HCT116 (cell line): ENCODE measurements at regions not wholly inside any gene's neighbourhood (a gene's known extent, or its start where the extent isn't known, plus 50 kb on each side); places are given as distances from the start of the nearest gene placed in this dataset.

Experiments used
- ATAC-seq: fragments of 200-7000 bp; cut with Tn5 transposase; 2 replicates; pipeline ENCODE4 v1.9.1; 2020; ENCODE audit warnings: mild to moderate bottlenecking, moderate library complexity
- BruUV-seq: library from RNA; stranded (reverse); fragments of 400-500 nt; replicated peaks from 2 replicates; lab custom pipeline; 2021; lab: Mats Ljungman, UMichigan
- CTCF ChIA-PET: fragments of 300-600 bp; sonication (Branson Sonifier 250); formaldehyde crosslinking; loops from one replicate; lab custom pipeline; 2021; ENCODE audit warnings: antibody characterized with exemption; lab: Charles Lee
- POLR2A ChIA-PET: fragments of 300-600, 350-600 bp; sonication (Branson Sonifier 250); formaldehyde crosslinking; loops from one replicate; lab custom pipeline; 2021; ENCODE audit warnings: antibody characterized with exemption; lab: Charles Lee
- RAD21 ChIA-PET, 2 experiments: fragments of 300-600 bp; sonication (Branson Sonifier 250); formaldehyde crosslinking; loops; one replicate each; lab custom pipeline; 2023; ENCODE audit warnings: low total read pairs in 2 of 2; ENCODE audit not compliant: uncharacterized antibody in 2 of 2, unreplicated experiment in 2 of 2, low non-redundant PET in 1 of 2; lab: Charles Lee
- DNase-seq: peaks from one replicate; pipeline ENCODE4 v3.0.0-alpha.2; 2010; ENCODE audit warnings: low read depth, low spot score
- H2AFZ ChIP-seq: fragments of 200-600 bp; shearing (Covaris generic), sonication (generic); 2 replicates; pipeline ENCODE4 v1.6.1; 2017; ENCODE audit warnings: low read depth, mixed run types, mixed read lengths, antibody characterized with exemption, low read length; ENCODE audit not compliant: poor library complexity, severe bottlenecking
- H3K27ac ChIP-seq: 2 replicates; pipeline ENCODE4 v1.5.1; 2012; ENCODE audit warnings: low read depth, low read length
- H3K27me3 ChIP-seq: fragments of 200-600 bp; sonication (generic); 2 replicates; pipeline ENCODE4 v1.6.1; 2016; ENCODE audit warnings: mixed run types, low read length, mixed read lengths; ENCODE audit not compliant: insufficient read depth
- H3K36me3 ChIP-seq, 2 experiments: fragments of 200-500 bp in 1 of 2; fragments of 200-600 bp in 1 of 2; sonication (Bioruptor generic) in 1 of 2; sonication (generic) in 1 of 2; 2 replicates each; pipeline versions ENCODE4 v1.5.1 to v1.6.1; 2014 to 2016; ENCODE audit warnings: low read length in 2 of 2, inconsistent platforms in 1 of 2, mixed read lengths in 1 of 2, mixed run types in 1 of 2; ENCODE audit not compliant: insufficient read depth in 2 of 2, control insufficient read depth in 1 of 2
- H3K4me1 ChIP-seq, 2 experiments: fragments of 200-600 bp in 1 of 2; sonication (generic) in 1 of 2; 2 replicates each; pipeline versions ENCODE4 v1.5.1 to v1.6.1; 2012 to 2017; ENCODE audit warnings: low read length in 2 of 2, inconsistent platforms in 1 of 2, mild to moderate bottlenecking in 1 of 2, mixed read lengths in 1 of 2, mixed run types in 1 of 2, moderate library complexity in 1 of 2; ENCODE audit not compliant: insufficient read depth in 2 of 2, control insufficient read depth in 1 of 2
- H3K4me2 ChIP-seq: fragments of 200-600 bp; sonication (generic); 2 replicates; pipeline ENCODE4 v1.6.1; 2017; ENCODE audit warnings: mixed run types, low read length, mixed read lengths
- H3K4me3 ChIP-seq, 2 experiments: fragments of 200-600 bp in 1 of 2; sonication (generic) in 1 of 2; replicated peaks in 1 of 2; 2 replicates each; pipeline ENCODE4 v1.5.1; 2011 to 2016; ENCODE audit warnings: low read length in 2 of 2, control low read depth in 1 of 2, low read depth in 1 of 2, mild to moderate bottlenecking in 1 of 2, mixed read lengths in 1 of 2, mixed run types in 1 of 2
- H3K79me2 ChIP-seq: fragments of 200-600 bp; sonication (generic); 2 replicates; pipeline ENCODE4 v1.6.1; 2017; ENCODE audit warnings: mild to moderate bottlenecking, mixed run types, low read length, moderate library complexity, mixed read lengths; ENCODE audit not compliant: insufficient read depth
- H3K9ac ChIP-seq: fragments of 200-600 bp; sonication (generic); 2 replicates; pipeline ENCODE4 v1.6.1; 2016; ENCODE audit warnings: low read length, mixed read lengths
- H3K9me2 ChIP-seq: fragments of 200-600 bp; sonication (generic), shearing (Covaris generic); 2 replicates; pipeline ENCODE4 v1.6.1; 2017; ENCODE audit warnings: mixed run types, mild to moderate bottlenecking, moderate library complexity; ENCODE audit not compliant: insufficient read depth
- H3K9me3 ChIP-seq, 2 experiments: fragments of 200-500 bp in 1 of 2; fragments of 200-600 bp in 1 of 2; sonication (Bioruptor generic) in 1 of 2; sonication (generic) in 1 of 2; 2 replicates each; pipeline ENCODE4 v1.6.1; 2014 to 2017; ENCODE audit warnings: low read length in 2 of 2, mixed read lengths in 2 of 2, inconsistent platforms in 1 of 2, low read depth in 1 of 2, mild to moderate bottlenecking in 1 of 2, mixed run types in 1 of 2, moderate library complexity in 1 of 2; ENCODE audit not compliant: control insufficient read depth in 1 of 2, insufficient read depth in 1 of 2
- H4K20me1 ChIP-seq: fragments of 200-600 bp; sonication (generic), shearing (Covaris generic); 2 replicates; pipeline ENCODE4 v1.6.1; 2017; ENCODE audit warnings: mixed run types, mild to moderate bottlenecking, moderate library complexity; ENCODE audit not compliant: insufficient read depth
- ATF3 ChIP-seq: IDR thresholded peaks from 2 replicates; pipeline ENCODE4 v1.6.1; 2012
- CBX3 ChIP-seq: IDR thresholded peaks from 2 replicates; pipeline ENCODE4 v1.6.1; 2012; ENCODE audit warnings: low read depth
- CEBPB ChIP-seq: IDR thresholded peaks from 2 replicates; pipeline ENCODE4 v1.6.1; 2012; ENCODE audit warnings: low read depth
- EGR1 ChIP-seq: IDR thresholded peaks from 2 replicates; pipeline ENCODE4 v1.6.1; 2012; ENCODE audit warnings: low read depth
- EZH2 ChIP-seq: fragments of 200-600 bp; sonication (generic); IDR thresholded peaks from 2 replicates; pipeline ENCODE4 v1.6.1; 2017; ENCODE audit warnings: antibody characterized with exemption, mixed run types
- EZH2phosphoT487 ChIP-seq: fragments of 200-600 bp; IDR thresholded peaks from 2 replicates; pipeline ENCODE4 v1.6.1; 2018; ENCODE audit warnings: antibody characterized with exemption, borderline replicate concordance
- FOSL1 ChIP-seq: IDR thresholded peaks from 2 replicates; pipeline ENCODE4 v1.6.1; 2012; ENCODE audit warnings: low read depth
- JUND ChIP-seq: IDR thresholded peaks from 2 replicates; pipeline ENCODE4 v1.6.1; 2012
- POLR2A ChIP-seq: IDR thresholded peaks from 2 replicates; pipeline ENCODE4 v1.7.0; 2011; ENCODE audit warnings: borderline replicate concordance; ENCODE audit not compliant: insufficient read depth, insufficient read length; ENCODE audit errors: extremely low read depth
- POLR2AphosphoS5 ChIP-seq: IDR thresholded peaks from 2 replicates; pipeline ENCODE4 v1.6.1; 2011; ENCODE audit warnings: mild to moderate bottlenecking, low read depth, low read length, moderate library complexity
- RAD21 ChIP-seq: IDR thresholded peaks from 2 replicates; pipeline ENCODE4 v1.6.1; 2012; ENCODE audit warnings: low read depth, mild to moderate bottlenecking
- REST ChIP-seq: IDR thresholded peaks from 2 replicates; pipeline ENCODE4 v1.6.1; 2012; ENCODE audit warnings: low read depth
- SIN3A ChIP-seq: IDR thresholded peaks from 2 replicates; pipeline ENCODE4 v1.6.1; 2012; ENCODE audit warnings: low read depth
- TCF7L2 ChIP-seq: IDR thresholded peaks from 2 replicates; pipeline ENCODE4 v1.7.0; 2011; ENCODE audit warnings: borderline replicate concordance, inconsistent platforms; ENCODE audit not compliant: insufficient read depth, insufficient read length; ENCODE audit errors: extremely low read depth
- YY1 ChIP-seq: IDR thresholded peaks from 2 replicates; pipeline ENCODE4 v1.6.1; 2011; ENCODE audit warnings: low read length, low read depth, moderate library complexity, mild to moderate bottlenecking; ENCODE audit not compliant: insufficient replicate concordance; ENCODE audit errors: extremely low read depth
- ZBTB33 ChIP-seq: IDR thresholded peaks from 2 replicates; pipeline ENCODE4 v1.6.1; 2011; ENCODE audit warnings: mild to moderate bottlenecking, low read length, moderate library complexity; ENCODE audit not compliant: insufficient replicate concordance; ENCODE audit errors: extremely low read depth
- ZNF274 ChIP-seq: fragments of 200-500 bp; sonication (Bioruptor generic); IDR thresholded peaks from 2 replicates; pipeline ENCODE4 v1.6.1; 2014; ENCODE audit warnings: mild to moderate bottlenecking, low read depth, low read length, inconsistent platforms
- intact Hi-C: fragments of 100-400 bp; cut with micrococcal nuclease; formaldehyde crosslinking; loops from 2 replicates; pipeline ENCODE4 v1.10.0; 2022

- H3K79me2 ChIP-seq, result no peaks in the 10 kb centered on the region
- H3K4me3 ChIP-seq, result no peak overlapping the region
- H3K27ac ChIP-seq, result no peak overlapping the region
- ATAC-seq, result no peak
- ChIA-PET RAD21 (no interaction called here), POLR2A (no interaction called here), CTCF (no interaction called here)
- peaks cover 2 to 8% of the 10 kb centered on the region in 2 experiments; a peak in 3 of 4 replicates for H3K4me1 ChIP-seq
- no TSS peak for BruUV-seq
- no peaks in the 10 kb centered on the region for H3K36me3 ChIP-seq
- TF ChIP-seq SIN3A (no peak), REST (no peak), RAD21 (no peak), EZH2 (no peak), POLR2A (no peak), ZBTB33 (no peak), CEBPB (no peak), JUND (no peak), TCF7L2 (no peak), ZNF274 (no peak), CBX3 (no peak), POLR2AphosphoS5 (no peak), YY1 (no peak), ATF3 (no peak), FOSL1 (no peak), EZH2phosphoT487 (no peak), EGR1 (no peak)
- H4K20me1 ChIP-seq, result no peaks in the 10 kb centered on the region
- H2AFZ ChIP-seq, result no peak overlapping the region
- intact Hi-C loops, result no loop called here
- H3K27me3 ChIP-seq, result no peaks in the 10 kb centered on the region
- no peaks in the 10 kb centered on the region for H3K9me2 ChIP-seq
- no peak overlapping the region for H3K4me2 ChIP-seq
- DNase-seq, result no peak
- H3K9ac ChIP-seq, result no peak overlapping the region
- no peaks in the 10 kb centered on the region for H3K9me3 ChIP-seq
Observed at GRCh38 chr12:131266591-131267467, 313.1 kb downstream of the ADGRD1 start.
